ENCODE measurements at regions not wholly inside any gene's neighbourhood (a gene's known extent, or its start where the extent isn't known, plus 50 kb on each side); places are given as distances from the start of the nearest gene placed in this dataset.
A peak's percentile ranks its signal among the peaks of the same experiment; 100 is the strongest.
"Not testable (repeated sequence)": the region's sequence is repeated elsewhere in the genome, so short reads cannot be mapped to it uniquely, and the experiment has no call there.

DNA sequence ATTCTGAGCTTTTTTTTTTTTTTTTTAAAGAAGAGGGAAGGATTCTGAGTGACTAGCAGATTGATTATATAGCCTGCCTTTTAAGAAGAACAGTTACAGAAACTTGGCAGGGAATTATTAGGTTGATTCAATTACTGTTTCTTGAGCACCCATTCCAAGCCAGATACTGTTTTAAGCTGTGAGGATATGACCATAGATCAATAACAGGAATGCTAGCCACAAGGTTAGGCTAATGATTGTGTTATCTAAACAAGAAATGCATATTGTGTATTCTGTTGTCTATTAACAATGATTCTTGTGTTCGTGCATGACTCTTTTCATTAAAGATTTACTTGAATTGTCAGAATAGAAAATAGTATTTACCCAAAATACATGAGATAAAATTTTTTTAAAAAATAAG, 67.1 kb downstream of the PRORP start:
- no peak overlapping the region for H2AFZ ChIP-seq (ENCODE audit: insufficient read depth, low read depth, low read length, poor library complexity, severe bottlenecking)
- no peaks in the 10 kb centered on the region for H3K79me2 ChIP-seq (ENCODE audit: insufficient read depth, low read length)
- H4K20me1 ChIP-seq (ENCODE audit: insufficient read depth, low read length): no peaks in the 10 kb centered on the region
- no peak overlapping the region for H3K4me2 ChIP-seq (replicated peaks; ENCODE audit: extremely low read depth, low read length, poor library complexity, severe bottlenecking)
- H3K36me3 ChIP-seq (replicated peaks in 1 of 2; ENCODE audit: control insufficient read depth in 1 of 2, insufficient read depth in 2 of 2, low read length in 2 of 2): peaks cover 3 to 17% of the 10 kb centered on the region in 2 donors
- no peaks in the 10 kb centered on the region for H3K4me1 ChIP-seq (ENCODE audit: control insufficient read depth in 1 of 2, insufficient read depth in 2 of 2, low read length in 2 of 2)
- Mint-ChIP-seq H3K36me3 (peaks cover 30 to 50% of the 10 kb centered on the region in 2 donors), H3K4me1 (peaks cover 6% of the 10 kb centered on the region), H3K27ac (no peak overlapping the region), H3K27me3 (ENCODE audit: low read depth in 3 of 3) (no peaks in the 10 kb centered on the region), H3K4me3 (no peak overlapping the region), H3K9me3 (peaks cover 0 to 8% (median 2%) of the 10 kb centered on the region in 7 donors)
- H3K9me3 ChIP-seq (replicated peaks in 1 of 2; ENCODE audit: control insufficient read depth in 1 of 2, insufficient read depth in 1 of 2, low read length in 2 of 2): no peaks in the 10 kb centered on the region
- intact Hi-C loops (cut with micrococcal nuclease): no loop called here
- no peaks in the 10 kb centered on the region for H3K27me3 ChIP-seq (ENCODE audit: control insufficient read depth in 2 of 2, insufficient read depth in 2 of 2, low read length in 2 of 2)
- H3K27ac ChIP-seq (ENCODE audit: low read depth in 1 of 2, low read length in 2 of 2): no peak overlapping the region
- DNase-seq: no peak
- H3K4me3 ChIP-seq (replicated peaks in 1 of 3; ENCODE audit: low read depth in 2 of 3, low read length in 3 of 3): no peak overlapping the region
- no peak for TF ChIP-seq CTCF (IDR thresholded peaks at IDR 0.05)
- no CpG with 5 or more reads among the region's 1 CpG for WGBS (ENCODE audit: insufficient coverage)
- no peak overlapping the region for H3K9ac ChIP-seq (ENCODE audit: insufficient read depth, low read length, poor library complexity, severe bottlenecking)

DNA sequence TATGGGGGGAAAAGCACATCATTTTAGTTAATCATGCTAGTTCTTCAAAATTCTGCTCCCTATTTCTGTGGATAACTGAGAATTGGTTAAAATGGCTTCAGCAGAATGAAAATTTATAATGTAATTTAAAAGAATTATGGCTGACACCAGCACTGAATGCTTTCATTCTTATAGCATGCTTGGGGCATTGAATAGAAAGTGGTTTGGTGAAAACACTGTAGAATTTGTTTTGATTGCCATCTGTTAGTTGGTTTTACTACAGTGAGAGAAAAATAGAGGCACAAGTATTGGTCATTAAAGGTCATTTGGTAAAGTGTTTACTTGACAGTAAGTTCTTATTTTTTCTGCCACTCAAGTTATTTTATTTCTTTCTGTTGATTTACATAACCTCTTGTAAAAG, 70.8 kb downstream of the PRORP start:
- Histone ChIP-seq H3K36me3 (replicated peaks in 1 of 2; ENCODE audit: control insufficient read depth in 1 of 2, insufficient read depth in 2 of 2, low read length in 2 of 2) (peaks cover 3 to 17% of the 10 kb centered on the region in 2 donors), H3K9ac (ENCODE audit: insufficient read depth, low read length, poor library complexity, severe bottlenecking) (no peak overlapping the region), H3K27me3 (ENCODE audit: control insufficient read depth in 2 of 2, insufficient read depth in 2 of 2, low read length in 2 of 2) (no peaks in the 10 kb centered on the region), H2AFZ (ENCODE audit: insufficient read depth, low read depth, low read length, poor library complexity, severe bottlenecking) (no peak overlapping the region), H3K4me1 (ENCODE audit: control insufficient read depth in 1 of 2, insufficient read depth in 2 of 2, low read length in 2 of 2) (no peaks in the 10 kb centered on the region), H3K4me3 (replicated peaks in 1 of 3; ENCODE audit: low read depth in 2 of 3, low read length in 3 of 3) (no peak overlapping the region), H3K9me3 (replicated peaks in 1 of 2; ENCODE audit: control insufficient read depth in 1 of 2, insufficient read depth in 1 of 2, low read length in 2 of 2) (no peaks in the 10 kb centered on the region), H3K79me2 (ENCODE audit: insufficient read depth, low read length) (no peaks in the 10 kb centered on the region), H3K4me2 (replicated peaks; ENCODE audit: extremely low read depth, low read length, poor library complexity, severe bottlenecking) (no peak overlapping the region), H4K20me1 (ENCODE audit: insufficient read depth, low read length) (no peaks in the 10 kb centered on the region), H3K27ac (ENCODE audit: low read depth in 1 of 2, low read length in 2 of 2) (no peak overlapping the region)
- no peak for TF ChIP-seq CTCF (IDR thresholded peaks at IDR 0.05)
- Mint-ChIP-seq H3K36me3 (peaks cover 29 to 34% of the 10 kb centered on the region in 2 donors), H3K4me1 (peaks cover 14% of the 10 kb centered on the region), H3K9me3 (peaks cover 0 to 6% (median 2%) of the 10 kb centered on the region in 7 donors), H3K27me3 (ENCODE audit: low read depth in 3 of 3) (no peaks in the 10 kb centered on the region), H3K4me3 (no peak overlapping the region), H3K27ac (no peak overlapping the region)
- intact Hi-C loops (cut with micrococcal nuclease): no loop called here
- no peak for DNase-seq

DNA sequence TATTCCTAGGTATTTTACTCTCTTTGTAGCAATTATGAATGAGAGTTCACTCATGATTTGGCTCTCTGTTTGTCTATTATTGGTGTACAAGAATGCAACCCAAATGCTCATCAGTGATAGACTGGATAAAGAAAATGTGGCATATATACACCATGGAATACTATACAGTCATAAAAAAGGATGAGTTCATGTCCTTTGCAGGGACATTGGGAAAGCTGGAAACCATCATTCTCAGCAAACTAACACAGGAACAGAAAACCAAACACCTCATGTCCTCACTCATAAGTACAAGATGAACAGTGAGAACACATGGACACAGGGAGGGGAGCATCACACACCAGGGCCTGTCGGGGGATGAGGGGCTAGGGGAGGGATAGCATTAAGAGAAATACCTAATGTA, 71.8 kb downstream of the PRORP start:
- DNase-seq; H3K4me3 ChIP-seq (replicated peaks in 1 of 3; ENCODE audit: low read depth in 2 of 3, low read length in 3 of 3); H3K27ac ChIP-seq (ENCODE audit: low read depth in 1 of 2, low read length in 2 of 2); H3K4me3 Mint-ChIP-seq; H3K4me1 ChIP-seq (ENCODE audit: control insufficient read depth in 1 of 2, insufficient read depth in 2 of 2, low read length in 2 of 2); H3K27me3 Mint-ChIP-seq (ENCODE audit: low read depth in 3 of 3); H3K9ac ChIP-seq (ENCODE audit: insufficient read depth, low read length, poor library complexity, severe bottlenecking); H3K79me2 ChIP-seq (ENCODE audit: insufficient read depth, low read length); H2AFZ ChIP-seq (ENCODE audit: insufficient read depth, low read depth, low read length, poor library complexity, severe bottlenecking); H3K27me3 ChIP-seq (ENCODE audit: control insufficient read depth in 2 of 2, insufficient read depth in 2 of 2, low read length in 2 of 2); H3K4me2 ChIP-seq (replicated peaks; ENCODE audit: extremely low read depth, low read length, poor library complexity, severe bottlenecking); H4K20me1 ChIP-seq (ENCODE audit: insufficient read depth, low read length); H3K9me3 ChIP-seq (replicated peaks in 1 of 2; ENCODE audit: control insufficient read depth in 1 of 2, insufficient read depth in 1 of 2, low read length in 2 of 2); intact Hi-C loops (cut with micrococcal nuclease); H3K9me3 Mint-ChIP-seq: not testable (repeated sequence)
- H3K36me3 Mint-ChIP-seq: peaks cover 27 to 31% of the 10 kb centered on the region in 2 donors
- H3K4me1 Mint-ChIP-seq: peaks cover 14% of the 10 kb centered on the region
- no CpG with 5 or more reads among the region's 1 CpG for WGBS (ENCODE audit: insufficient coverage)
- peaks cover 3 to 17% of the 10 kb centered on the region in 2 donors for H3K36me3 ChIP-seq (replicated peaks in 1 of 2; ENCODE audit: control insufficient read depth in 1 of 2, insufficient read depth in 2 of 2, low read length in 2 of 2)
- peak overlapping the region in 1 of 7 donors; percentile 47 for H3K27ac Mint-ChIP-seq
